HG03469 (cell line): ENCODE measurements at regions not wholly inside any gene's neighbourhood (a gene's known extent, or its start where the extent isn't known, plus 50 kb on each side); places are given as distances from the start of the nearest gene placed in this dataset.
A peak's percentile ranks its signal among the peaks of the same experiment; 100 is the strongest.

Experiments
- ATAC-seq: cut with Tn5 transposase; IDR thresholded peaks from one replicate; pipeline ENCODE4 v1.9.1; 2021; ENCODE audit warnings: mild to moderate bottlenecking, moderate library complexity, moderate number of reproducible peaks; ENCODE audit not compliant: unreplicated experiment

- no peak for ATAC-seq
These were observed 126.7 kb downstream of the DDX1 start for GRCh38 chr2:15718103-15718943.

DNA sequence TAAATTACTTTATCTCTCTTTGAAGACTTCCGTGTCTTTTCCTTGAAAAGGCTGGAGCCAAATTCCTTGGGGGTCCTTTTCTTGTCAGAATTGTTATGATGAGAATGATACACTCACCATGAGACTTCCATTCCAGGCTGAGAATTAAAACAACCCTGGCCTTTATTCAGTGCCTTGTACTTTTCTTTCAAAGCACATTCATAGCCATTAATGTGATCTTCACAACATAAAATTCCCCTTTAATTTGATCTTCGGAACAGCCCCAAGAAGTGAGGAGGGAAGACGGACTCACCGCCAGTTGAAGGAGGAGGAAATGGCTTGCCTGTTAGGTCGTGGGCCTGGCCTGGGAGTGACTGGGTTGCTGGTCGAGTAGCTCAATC, 127.3 kb downstream of the DDX1 start:
- no peak for ATAC-seq

DNA sequence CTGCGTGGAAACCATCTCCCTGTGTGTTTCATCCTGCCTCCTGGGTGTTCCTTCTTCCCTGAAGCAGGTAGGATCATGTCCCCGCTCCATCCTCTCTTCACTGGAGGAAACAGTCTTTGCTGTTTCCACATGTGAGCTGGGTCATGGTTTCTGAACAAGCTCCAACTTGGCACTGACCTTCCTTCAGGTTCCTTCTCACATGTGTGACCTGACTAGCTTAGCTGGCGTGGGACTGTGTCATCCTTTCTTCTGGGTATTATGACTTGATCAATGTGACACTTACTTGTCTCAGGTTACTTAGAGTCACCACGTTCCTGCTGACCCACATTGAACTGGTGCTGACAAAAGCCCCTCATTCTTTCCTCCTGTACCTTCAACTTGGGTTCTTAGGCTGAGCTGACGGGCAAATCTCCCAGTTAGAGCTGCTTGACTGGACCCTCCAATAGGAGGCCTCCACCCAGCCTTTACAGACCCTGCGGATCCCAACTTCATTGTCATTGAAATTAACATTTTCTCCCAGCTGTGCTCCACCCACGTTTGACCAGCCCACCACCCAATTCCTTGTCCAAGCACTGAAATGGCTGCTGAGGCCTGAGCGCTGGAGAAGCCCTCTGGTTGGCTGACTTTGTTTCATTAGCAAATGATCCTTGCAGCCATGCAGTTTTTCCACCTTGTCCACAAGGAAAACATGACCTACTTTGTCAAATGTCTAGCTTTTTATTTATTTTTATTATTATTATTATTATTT, 128.1 kb downstream of the DDX1 start:
- ATAC-seq, result no peak

DNA sequence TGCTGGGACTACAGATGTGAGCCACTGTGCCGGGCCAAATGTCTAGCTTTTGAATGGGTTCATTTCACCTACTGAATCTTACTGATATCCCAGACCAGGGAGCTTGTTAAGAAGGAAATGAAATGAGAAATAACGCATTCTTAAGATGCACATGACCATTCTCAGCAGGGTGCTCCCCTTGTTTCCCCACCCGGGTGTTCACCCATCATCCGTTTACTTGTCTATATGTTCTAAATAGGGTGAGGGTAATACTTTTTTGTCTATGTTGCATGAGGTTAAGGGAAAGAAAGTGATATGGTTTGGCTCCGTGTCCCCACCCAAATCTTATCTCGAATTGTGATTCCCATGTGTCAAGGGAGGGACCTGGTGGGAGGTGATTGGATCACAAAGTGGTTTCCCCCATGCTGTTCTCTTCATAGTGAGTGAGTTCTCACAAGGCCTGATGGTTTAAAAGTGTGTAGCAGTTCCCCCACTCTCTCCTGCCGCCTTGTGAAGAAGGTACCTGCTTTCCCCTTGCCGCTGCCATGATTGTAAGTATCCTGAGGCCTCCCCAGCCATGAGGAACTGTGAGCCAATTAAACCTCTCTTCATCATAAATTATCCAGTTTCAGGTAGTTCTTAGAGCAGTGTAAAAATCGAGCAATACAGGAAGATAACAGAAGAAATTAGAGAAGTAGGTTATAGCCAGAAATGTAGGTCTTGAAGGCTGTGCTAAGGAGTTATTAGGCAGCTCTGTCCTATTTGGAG, 129.1 kb downstream of the DDX1 start:
- ATAC-seq, result no peak

GRCh38 chr2:15721411-15722067, 129.9 kb downstream of the DDX1 start:
- no peak for ATAC-seq

DNA sequence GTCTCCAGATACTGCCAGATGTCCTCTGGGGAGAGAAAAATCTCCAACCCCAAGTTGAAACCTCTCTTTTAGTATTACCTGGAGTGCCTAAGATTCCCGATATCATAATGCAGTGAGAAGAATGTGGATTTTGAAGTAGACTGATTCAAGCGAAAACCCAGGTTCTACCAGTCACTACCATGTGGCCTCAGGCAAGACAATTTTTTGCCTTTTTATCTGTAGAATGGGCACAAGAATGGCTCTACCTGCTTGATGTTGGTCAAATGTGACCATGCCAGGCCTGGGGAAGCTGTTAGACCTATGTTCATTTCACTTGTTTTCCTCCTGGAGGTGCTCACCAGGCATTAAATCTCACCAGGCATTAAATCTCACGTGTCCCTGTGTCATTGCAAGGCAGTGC, 131.3 kb downstream of the DDX1 start:
- no peak for ATAC-seq

GRCh38 chr2:15724235-15724634, 132.6 kb downstream of the DDX1 start:
- no peak for ATAC-seq

DNA sequence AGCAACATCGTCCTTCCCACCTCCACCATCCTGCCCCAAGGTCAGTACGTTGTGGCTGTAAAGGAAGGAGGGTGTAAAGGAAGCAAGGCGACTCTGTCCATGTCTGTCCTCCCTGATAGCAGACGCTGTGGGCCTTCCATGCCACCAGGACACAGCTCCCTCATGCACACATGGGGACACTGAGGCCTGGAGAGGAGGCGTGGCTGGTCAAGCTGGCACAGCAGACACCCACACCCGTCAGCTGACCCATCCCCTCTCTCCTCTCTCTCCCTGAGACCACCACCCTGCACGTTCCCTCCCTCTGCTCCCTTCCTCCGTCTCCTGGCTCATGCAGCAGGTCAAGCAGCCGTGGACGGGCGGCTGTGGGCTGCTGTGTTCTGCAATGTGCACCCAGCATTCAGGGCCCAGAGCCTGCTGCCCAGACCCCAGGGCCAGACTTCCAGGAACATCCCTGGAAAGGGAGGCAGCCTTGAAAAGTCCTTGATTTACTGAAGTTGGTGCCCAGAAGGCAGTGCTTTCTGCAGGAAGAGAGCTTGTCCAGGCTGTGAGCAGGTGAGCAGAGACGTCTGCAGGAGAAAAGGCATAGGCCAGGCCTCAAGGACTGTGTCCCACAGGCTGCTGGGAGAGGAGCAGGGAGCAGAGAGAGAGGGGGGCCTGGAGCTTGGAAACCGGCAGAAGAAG, 133.6 kb downstream of the DDX1 start:
- no peak for ATAC-seq

- no peak for ATAC-seq
These were observed 134.1 kb downstream of the DDX1 start for GRCh38 chr2:15725782-15726112.

DNA sequence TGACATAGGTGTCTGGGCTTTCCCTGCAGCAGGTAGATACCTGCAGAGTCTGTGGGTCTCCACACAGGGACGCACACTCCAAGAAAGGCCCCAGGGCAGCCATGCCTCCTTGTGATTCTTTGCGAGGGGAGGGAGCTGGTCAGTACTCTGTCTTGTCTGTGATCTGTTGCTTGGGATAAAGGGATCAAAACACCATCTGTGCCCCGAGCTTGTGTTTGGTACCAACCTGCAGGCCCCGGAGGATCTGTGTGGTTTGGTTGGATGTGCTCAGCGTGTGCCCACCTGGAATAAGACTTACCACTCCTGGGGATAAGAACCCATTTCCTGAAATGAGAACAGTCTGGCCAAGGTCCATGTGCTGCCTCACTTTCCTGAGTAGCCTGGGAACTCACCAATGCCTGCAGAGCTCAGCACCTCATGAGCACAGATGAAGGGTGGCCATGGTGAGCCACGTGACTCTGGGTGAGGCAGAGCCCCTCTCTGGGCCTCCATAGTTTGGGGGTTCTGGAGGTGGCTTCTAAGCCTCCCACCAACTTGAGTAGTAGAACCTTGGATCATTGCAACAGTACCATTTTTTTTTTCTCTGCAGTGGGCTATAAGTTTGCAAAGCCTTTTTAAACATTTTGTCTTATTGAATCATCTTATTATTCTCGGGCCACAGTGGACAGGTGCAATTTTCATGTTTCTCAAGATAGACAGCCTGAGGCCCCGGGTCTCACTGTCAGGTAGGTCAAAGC, 134.8 kb downstream of the DDX1 start:
- ATAC-seq, result no peak

DNA sequence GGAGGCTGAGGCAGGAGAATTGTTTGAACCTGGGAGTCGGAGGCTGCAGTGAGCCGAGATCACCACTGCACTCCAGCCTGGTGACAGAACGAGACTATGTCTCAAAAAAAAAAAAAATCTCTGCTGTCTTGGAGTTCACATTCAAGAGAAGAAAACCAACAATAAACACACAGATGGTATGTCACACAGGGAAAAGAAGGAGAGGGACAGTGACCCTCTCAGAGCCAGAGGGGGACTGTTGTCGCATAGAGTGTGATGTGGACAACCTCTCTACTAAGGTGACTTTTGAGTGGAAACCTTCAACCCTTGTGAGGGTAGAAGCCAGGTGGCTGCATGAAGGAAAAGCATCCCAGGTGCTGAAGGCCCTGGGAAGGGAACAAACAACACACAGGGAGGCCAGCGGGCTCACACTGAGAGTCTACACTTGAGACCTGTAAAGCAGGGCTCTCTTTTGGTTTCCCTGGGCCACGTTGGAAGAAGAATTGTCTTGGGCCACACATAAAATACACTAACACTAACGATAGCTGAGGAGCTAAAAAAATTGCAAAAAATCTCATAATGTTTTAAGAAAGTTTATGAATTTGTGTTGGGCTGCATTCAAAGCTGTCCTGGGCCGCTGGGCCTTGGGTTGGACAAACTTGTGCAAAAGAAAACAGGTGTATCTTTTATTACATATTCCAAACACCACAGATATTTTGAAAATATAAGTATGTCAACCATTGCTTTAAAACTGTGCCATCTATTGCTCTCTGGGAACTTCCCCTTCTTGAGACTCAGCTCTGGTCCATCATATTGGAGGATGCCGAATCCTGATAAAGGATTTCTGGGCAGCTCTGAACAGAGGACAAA, 136.0 kb downstream of the DDX1 start:
- no peak for ATAC-seq

GRCh38 chr2:15728245-15728938, 136.7 kb downstream of the DDX1 start:
- no peak for ATAC-seq

DNA sequence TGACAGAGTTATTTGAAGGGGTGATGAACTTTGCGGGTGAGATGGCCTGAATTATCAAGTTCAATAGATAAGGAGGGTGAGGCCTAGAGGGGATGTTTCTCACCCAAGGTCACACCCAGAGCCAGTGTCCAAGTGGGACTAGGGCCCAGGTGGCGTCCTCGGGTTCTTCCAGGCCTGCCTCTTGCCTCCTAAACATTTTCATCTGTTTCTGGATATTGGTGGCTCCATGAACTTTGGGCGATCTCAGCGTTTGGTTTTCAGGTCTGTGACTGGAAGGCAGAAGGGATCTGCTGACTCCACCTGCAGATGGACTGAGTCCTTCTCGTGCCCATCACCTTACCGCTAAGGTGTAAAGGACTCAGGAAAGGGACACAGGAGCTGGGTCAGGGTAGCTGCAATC, 137.3 kb downstream of the DDX1 start:
- ATAC-seq, result no peak

- no peak for ATAC-seq
These were observed 138.3 kb downstream of the DDX1 start for GRCh38 chr2:15729709-15730544.

GRCh38 chr2:15730545-15731212, 139.0 kb downstream of the DDX1 start:
- ATAC-seq, result peak; percentile 36

DNA sequence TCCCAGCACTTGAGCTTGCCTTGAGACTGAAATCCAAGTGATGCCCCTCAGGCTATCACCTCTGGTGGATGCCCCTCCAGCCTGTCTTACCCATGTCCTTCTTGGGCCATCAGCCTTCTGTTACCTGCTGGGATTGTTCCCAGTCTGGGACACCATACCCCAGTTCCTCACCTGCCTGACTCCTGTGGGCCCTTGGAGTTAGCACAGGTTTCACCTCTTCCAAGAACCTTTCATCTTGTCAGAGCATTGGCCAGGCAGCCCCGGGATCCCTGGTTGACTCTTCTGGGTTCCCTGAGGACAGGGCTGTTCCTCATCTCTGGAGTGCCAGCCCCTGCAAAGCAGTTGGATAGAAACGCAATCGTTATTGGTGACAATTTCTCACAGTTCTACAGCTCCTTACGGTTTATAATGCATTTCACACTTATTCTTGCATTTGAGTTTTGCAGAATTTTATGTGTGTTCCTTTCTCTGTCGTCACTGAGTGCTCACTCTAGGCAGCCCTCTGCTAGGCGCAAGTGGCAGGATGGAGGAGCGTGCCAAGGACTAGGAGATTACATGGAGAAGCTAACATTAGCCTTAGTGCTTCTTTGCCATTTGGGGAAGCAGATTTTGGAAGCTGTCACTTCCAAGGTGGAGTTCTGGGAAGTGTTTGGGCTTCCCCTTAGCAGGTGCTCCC, 139.7 kb downstream of the DDX1 start:
- no peak for ATAC-seq

- no peak for ATAC-seq
These were observed 140.2 kb downstream of the DDX1 start for GRCh38 chr2:15731889-15732271.
